Muscle layer of duodenum (tissue), 2 donors: ENCODE measurements at regions not wholly inside any gene's neighbourhood (a gene's known extent, or its start where the extent isn't known, plus 50 kb on each side); places are given as distances from the start of the nearest gene placed in this dataset.

Source experiments
- H3K27ac ChIP-seq: one replicate; pipeline ENCODE4 v1.7.0; 2013; ENCODE audit warnings: mild to moderate bottlenecking, low read length
- H3K27me3 ChIP-seq: one replicate; pipeline ENCODE4 v1.7.0; 2013; ENCODE audit warnings: low read depth, mild to moderate bottlenecking, control low read depth, low read length
- H3K36me3 ChIP-seq, 2 donors: one replicate each; pipeline ENCODE4 v1.7.0; 2013; ENCODE audit warnings: low read length in 2 of 2, control low read depth in 1 of 2, mild to moderate bottlenecking in 1 of 2; ENCODE audit not compliant: insufficient read depth in 2 of 2, control insufficient read depth in 1 of 2
- H3K4me1 ChIP-seq, 2 donors: one replicate each; pipeline ENCODE4 v1.7.0; 2013; ENCODE audit warnings: low read length in 2 of 2, mild to moderate bottlenecking in 2 of 2, control low read depth in 1 of 2, moderate library complexity in 1 of 2; ENCODE audit not compliant: insufficient read depth in 2 of 2, control insufficient read depth in 1 of 2
- H3K4me3 ChIP-seq, 2 donors: one replicate each; pipeline ENCODE4 v1.7.0; 2013; ENCODE audit warnings: low read length in 2 of 2, low read depth in 1 of 2, mild to moderate bottlenecking in 1 of 2
- H3K9me3 ChIP-seq, 2 donors: one replicate each; pipeline ENCODE4 v1.7.0; 2013; ENCODE audit warnings: low read length in 2 of 2, control low read depth in 1 of 2, mild to moderate bottlenecking in 1 of 2; ENCODE audit not compliant: control insufficient read depth in 1 of 2
- donor health status: healthy.

DNA sequence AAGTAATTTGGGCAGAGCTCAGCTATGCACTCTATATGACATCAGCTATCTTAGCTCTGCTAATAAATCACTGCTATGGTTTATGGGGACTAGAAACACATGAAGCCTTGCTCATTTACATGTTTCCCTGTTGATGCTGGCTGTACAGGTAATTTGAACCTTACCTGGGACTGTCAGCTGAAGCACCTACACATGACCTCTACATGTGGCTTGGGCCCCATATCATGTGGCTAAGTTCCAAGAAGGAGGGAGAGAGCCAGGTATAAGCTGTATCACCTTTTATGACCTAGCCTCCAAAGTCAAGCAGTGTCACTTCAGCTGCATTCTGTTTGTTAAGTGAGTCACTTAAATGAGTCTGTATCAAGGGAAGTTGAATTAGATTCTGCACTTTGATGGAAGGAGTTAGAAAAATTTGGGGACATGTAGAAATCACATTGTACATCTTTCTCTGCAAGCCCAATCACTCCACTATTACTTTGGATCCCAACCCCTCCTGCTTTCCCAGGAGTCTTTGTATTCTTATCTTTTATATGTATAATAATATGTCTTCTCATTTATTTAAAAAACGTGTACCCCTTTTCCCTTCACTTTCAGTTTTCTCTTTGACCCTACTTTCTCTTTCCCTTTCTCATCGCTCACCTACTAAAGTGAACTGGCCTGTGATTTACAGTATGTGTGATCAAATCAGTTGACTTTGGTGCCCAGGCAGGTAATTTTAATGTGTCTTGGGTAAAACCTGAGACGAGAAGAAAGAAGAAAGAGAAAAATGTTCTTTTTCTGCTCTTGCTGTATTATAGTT, 53.4 kb upstream of the PRKACB start:
- no peaks in the 10 kb centered on the region for H3K4me1 ChIP-seq
- no peaks in the 10 kb centered on the region for H3K27me3 ChIP-seq
- H3K36me3 ChIP-seq, result peaks cover 0 to 6% of the 10 kb centered on the region in 2 donors
- H3K4me3 ChIP-seq, result no peak overlapping the region
- no peaks in the 10 kb centered on the region for H3K9me3 ChIP-seq
- no peak overlapping the region for H3K27ac ChIP-seq

DNA sequence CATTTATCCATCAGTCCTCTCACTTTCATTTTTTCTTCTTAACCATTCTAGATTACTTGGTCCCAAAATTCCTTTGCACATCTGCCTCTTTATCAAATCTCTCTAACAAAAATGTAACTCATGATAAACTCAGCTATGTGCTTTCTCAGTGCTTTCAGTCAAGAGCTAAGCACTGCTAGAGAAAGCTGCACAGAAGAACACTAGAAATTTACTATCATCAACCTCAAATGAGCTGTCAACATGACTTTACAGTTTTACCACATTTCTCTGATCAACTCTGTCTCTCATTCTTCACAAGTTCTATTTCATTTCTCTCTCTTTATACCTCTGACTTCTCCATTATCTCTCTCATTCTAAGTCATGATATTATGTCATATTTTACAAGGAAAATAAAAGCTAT, 54.2 kb upstream of the PRKACB start:
- H3K9me3 ChIP-seq, result no peaks in the 10 kb centered on the region
- H3K4me1 ChIP-seq, result no peaks in the 10 kb centered on the region
- peaks cover 0 to 8% of the 10 kb centered on the region in 2 donors for H3K36me3 ChIP-seq
- no peaks in the 10 kb centered on the region for H3K27me3 ChIP-seq
- H3K4me3 ChIP-seq, result no peak overlapping the region
- no peak overlapping the region for H3K27ac ChIP-seq

DNA sequence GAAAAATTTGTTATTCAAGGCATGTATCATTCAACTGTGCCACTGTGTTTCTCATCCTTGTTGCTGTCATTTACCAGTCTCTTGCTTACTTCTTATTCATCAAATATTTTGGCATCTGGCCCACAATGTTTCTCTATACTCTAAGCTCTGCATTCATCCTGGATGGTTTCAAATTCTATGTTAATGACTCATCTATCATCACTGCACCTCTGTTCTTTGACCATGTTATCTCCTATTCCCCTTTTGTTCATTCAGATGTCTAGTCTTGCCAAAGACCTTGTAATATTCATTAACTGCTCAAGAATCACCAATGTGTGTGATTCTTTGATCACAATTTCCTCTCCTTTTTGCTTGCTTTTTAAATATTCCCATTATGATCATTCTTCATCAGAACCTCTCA, 54.6 kb upstream of the PRKACB start:
- no peaks in the 10 kb centered on the region for H3K4me1 ChIP-seq
- no peaks in the 10 kb centered on the region for H3K27me3 ChIP-seq
- H3K9me3 ChIP-seq, result no peaks in the 10 kb centered on the region
- peaks cover 0 to 8% of the 10 kb centered on the region in 2 donors for H3K36me3 ChIP-seq
- H3K27ac ChIP-seq, result no peak overlapping the region
- H3K4me3 ChIP-seq, result no peak overlapping the region

DNA sequence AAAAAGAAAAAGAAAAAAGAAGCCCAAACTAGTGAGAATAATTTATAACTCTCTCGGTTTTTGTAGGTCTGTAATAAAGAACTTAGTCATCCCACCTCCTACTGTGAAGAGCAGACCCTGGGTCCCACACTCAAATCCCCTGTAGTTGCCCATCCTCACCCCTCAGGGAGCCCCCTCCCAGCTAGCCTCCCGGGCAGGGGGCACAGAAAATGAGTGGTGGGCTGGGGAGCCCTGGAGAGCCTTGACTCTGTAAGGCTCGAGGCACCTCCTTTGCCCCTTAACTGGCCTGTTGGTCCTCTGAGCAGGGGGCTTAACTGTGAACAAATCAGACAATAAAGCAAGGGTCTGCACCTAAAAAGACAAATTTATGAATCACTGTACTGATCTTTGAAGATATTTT, 57.5 kb upstream of the PRKACB start:
- no peaks in the 10 kb centered on the region for H3K27me3 ChIP-seq
- no peaks in the 10 kb centered on the region for H3K4me1 ChIP-seq
- no peak overlapping the region for H3K4me3 ChIP-seq
- no peak overlapping the region for H3K27ac ChIP-seq
- no peaks in the 10 kb centered on the region for H3K9me3 ChIP-seq
- H3K36me3 ChIP-seq, result peaks cover 0 to 8% of the 10 kb centered on the region in 2 donors

DNA sequence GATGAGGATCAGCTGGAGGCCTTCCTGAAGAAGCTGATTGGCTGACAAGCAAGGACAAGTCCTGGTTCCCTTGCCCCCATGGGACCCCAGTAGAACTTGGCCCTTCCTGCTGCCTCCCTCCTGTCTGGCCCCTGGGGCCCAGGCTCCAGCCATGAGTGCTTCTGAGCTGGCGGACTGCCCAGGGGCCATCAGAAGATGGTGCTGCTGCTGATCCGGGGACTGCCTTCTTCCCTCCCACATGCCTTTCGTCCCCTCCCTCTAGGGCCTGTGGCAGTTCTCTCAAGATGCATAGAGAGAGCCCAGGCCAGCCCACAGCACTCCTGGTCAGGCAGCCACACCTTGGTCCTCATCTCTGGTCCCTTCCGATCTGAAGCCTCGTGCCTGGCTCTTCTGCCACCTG, 57.9 kb upstream of the PRKACB start:
- no peak overlapping the region for H3K4me3 ChIP-seq
- H3K9me3 ChIP-seq, result no peaks in the 10 kb centered on the region
- no peaks in the 10 kb centered on the region for H3K4me1 ChIP-seq
- H3K36me3 ChIP-seq, result peaks cover 0 to 8% of the 10 kb centered on the region in 2 donors
- no peak overlapping the region for H3K27ac ChIP-seq
- no peaks in the 10 kb centered on the region for H3K27me3 ChIP-seq

DNA sequence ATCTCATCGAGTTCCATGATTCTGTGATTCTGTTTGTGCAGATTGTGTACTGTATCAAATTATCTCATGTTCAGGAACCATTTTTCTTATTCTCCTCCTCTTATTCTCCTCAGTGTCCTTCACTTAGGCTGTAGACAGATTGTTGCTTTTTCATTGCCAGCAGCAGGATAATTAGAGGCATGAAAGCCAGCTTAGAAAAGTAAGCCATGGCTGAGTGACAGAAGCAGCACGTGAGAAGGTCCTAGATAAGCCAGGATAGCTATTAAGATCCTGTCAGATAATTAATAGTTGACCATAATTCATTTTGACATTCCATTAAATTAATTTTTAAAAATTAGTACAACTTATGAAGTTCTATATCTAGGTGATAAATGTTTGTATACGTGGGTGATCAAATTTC, 60.8 kb upstream of the PRKACB start:
- H3K4me1 ChIP-seq, result peaks cover 0 to 9% of the 10 kb centered on the region in 2 donors
- no peak overlapping the region for H3K4me3 ChIP-seq
- peaks cover 0 to 8% of the 10 kb centered on the region in 2 donors for H3K36me3 ChIP-seq
- no peaks in the 10 kb centered on the region for H3K27me3 ChIP-seq
- H3K27ac ChIP-seq, result no peak overlapping the region
- no peaks in the 10 kb centered on the region for H3K9me3 ChIP-seq

DNA sequence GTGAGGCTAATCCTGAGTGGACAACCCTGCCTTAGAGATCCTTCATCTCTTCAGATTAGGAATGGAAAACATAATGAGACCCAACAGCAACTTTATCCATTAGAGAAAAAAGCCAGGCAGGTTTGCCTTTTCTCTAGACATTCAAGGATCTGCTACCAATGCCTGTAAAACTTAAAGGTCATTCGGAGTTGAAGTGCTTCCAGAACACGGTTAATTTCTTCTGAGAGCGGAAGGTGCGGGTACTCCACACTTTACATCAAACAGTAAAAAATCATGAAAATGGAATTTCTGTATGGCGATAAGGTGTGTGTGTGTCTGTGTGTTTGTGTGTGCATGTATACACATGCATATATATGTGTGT, 65.2 kb upstream of the PRKACB start:
- Histone ChIP-seq H3K27ac (peak overlapping the region; percentile 0), H3K9me3 (no peaks in the 10 kb centered on the region), H3K36me3 (no peaks in the 10 kb centered on the region), H3K4me1 (peaks cover 0 to 15% of the 10 kb centered on the region in 2 donors), H3K4me3 (peak overlapping the region; percentile 70 to 81), H3K27me3 (no peaks in the 10 kb centered on the region)

DNA sequence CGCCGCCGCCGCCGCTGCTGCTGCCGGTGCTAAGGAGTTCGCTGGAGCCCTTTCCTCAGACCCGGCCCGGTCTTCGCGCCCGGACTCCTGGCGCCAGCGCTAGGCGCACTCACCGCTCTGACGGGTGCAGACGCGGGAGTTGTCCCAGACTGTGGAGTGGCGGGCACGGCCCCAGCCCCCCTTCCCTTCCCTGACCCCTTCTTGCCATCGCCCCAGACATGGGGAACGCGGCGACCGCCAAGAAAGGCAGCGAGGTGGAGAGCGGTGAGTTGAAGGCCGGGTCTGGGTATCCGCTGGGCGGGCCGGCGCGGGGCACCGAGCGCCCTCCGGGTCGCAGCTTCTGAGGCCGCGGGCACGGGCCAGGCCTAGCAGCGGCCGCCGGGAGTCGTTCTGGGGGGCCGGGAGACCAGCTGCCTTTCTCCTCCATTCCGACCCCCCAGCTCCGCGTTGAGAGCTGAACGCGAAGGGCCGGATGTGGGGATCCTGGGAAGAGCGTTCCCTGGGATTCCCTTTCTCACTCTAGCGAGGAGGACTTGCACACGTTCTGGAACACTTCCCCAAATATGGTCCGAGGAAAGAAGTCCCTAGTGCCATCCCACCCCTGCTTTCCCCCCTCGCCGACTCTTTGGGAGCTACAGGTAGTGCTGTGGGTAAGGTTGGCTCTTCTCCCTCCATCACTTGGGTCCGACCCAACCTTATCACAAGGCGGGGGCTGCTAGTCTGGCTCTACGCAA, 65.8 kb upstream of the PRKACB start:
- H3K36me3 ChIP-seq, result no peaks in the 10 kb centered on the region
- H3K4me1 ChIP-seq, result peaks cover 0 to 15% of the 10 kb centered on the region in 2 donors
- H3K27ac ChIP-seq, result peak overlapping the region; percentile 0
- no peaks in the 10 kb centered on the region for H3K9me3 ChIP-seq
- peak overlapping the region; percentile 70 to 81 for H3K4me3 ChIP-seq
- H3K27me3 ChIP-seq, result no peaks in the 10 kb centered on the region

DNA sequence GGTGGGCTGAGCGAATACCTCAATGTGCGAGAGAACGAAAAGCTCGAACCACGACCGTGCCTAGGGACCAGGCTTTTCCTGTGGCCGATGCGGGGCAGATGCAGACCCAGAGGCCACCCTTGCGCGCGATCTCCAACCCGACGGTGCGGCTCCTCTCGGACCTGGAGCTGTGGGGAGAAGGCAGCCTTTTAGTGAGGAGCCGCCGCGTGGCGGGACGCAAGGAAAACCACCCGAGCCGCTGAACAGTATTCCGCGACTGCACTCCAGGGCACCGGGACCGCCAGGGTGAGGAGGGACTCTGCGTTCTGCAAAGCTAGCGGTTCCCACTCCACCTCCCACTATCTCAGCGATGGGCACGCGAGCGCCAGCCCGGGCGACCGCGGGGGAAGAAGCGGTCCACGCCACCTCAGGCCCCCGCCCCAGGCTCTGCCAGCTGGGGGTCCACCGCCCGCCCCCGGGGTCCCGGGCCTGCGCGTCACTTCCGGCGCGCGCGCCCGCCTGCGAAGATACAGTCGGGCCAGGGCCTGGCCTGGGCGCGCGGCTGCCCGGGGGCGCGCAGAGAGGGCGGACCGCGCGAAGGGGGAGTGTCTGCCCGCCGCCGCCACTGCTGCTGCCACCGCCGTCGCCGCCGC, 66.5 kb upstream of the PRKACB start:
- Histone ChIP-seq H3K27ac (peak overlapping the region; percentile 86), H3K36me3 (no peaks in the 10 kb centered on the region), H3K9me3 (no peaks in the 10 kb centered on the region), H3K4me1 (peaks cover 0 to 15% of the 10 kb centered on the region in 2 donors), H3K4me3 (peak overlapping the region; percentile 73 to 81), H3K27me3 (no peaks in the 10 kb centered on the region)

DNA sequence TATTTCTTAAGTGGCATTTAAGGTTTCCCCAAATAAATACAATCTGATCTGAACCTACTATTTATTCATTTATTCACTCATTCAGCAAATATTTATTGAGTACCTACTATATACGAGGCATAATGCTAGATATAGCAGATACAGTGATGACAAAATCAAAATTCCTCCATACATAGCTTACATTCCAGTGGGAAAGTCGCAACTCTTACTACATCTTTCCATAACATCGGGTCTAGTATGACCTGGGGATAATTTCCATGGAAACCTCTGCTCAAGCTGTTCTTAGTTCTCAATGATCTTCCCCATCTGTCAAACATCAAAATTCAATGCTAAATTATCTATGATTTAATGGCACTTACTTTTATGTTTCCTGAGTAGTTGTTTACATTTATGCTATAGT, 70.8 kb upstream of the PRKACB start:
- no peaks in the 10 kb centered on the region for H3K27me3 ChIP-seq

DNA sequence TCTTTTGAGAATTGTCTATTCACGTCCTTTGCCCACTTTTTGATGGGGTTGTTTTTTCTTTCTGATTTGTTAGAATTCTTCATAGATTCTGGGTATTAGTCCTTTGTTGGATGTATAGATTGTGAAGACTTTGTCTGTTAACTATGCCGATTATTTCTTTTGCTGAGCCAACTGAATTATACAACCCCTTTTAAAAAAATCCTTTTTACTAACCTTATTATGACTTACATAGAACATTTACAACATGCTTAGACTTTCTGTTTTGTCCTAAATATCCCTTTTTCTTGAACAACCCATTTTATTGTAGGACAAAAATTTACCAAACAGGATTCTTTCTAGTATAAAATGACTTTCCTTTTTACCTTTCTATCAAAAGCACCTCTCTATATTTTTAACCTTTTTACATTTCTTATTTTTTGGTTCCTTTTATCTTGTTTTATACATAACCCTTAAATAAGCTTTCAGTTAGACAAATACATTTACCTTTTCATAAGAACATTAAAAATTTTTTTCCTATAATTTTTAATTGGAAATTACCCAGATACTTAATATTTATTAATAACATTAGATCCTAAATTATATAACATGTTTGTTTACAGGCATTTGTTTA, 70.4 kb upstream of the TTLL7 start:
- Histone ChIP-seq H3K36me3 (no peaks in the 10 kb centered on the region), H3K9me3 (no peaks in the 10 kb centered on the region), H3K4me3 (no peak overlapping the region), H3K27me3 (no peaks in the 10 kb centered on the region), H3K4me1 (no peaks in the 10 kb centered on the region), H3K27ac (no peak overlapping the region)

More for the DNA sequence above, 70.8 kb upstream of the PRKACB start:
- H3K27ac ChIP-seq, result no peak overlapping the region
- H3K4me1 ChIP-seq, result peaks cover 0 to 6% of the 10 kb centered on the region in 2 donors
- no peak overlapping the region for H3K4me3 ChIP-seq
- no peaks in the 10 kb centered on the region for H3K9me3 ChIP-seq
- H3K36me3 ChIP-seq, result no peaks in the 10 kb centered on the region
